ENCODE measurements at regions not wholly inside any gene's neighbourhood (a gene's known extent, or its start where the extent isn't known, plus 50 kb on each side); places are given as distances from the start of the nearest gene placed in this dataset.

DNA sequence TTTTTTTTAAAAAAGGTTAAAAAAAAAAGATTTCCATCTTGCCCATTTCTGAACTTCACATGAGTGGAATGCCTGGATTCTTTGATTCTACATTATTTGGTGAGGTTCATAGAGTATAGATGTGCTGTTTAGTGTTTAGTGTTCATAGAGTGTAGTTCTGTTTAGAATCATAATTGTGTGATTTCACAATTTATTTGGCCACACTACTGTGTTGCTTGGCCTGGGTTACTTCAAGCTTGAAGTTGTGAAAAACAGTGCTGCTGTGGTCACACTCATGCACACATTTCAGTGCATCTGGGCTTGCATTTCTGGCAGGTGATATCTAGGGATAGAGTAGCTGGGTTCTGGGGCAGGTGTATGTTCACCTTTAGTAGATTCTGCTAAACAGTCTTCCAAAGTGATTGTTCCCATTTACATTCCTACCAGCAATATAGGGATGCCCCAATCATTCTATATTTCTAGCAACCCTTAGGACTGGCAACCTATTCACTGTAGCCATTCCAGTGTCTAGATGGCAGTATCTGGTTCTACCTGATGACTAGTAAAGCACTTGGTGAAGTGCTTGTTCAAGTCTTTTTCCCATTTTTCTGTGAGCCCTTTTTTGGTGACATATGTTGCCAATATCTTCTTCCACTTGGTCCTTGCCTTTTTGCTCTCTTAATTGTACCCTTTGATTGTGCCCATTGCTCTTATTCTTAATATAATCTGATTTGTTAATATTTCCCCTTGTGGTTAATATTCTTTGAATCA is 50.6 kb upstream of the RBFOX3 start:
- no peak for DNase-seq

All from hypothalamus (tissue), 51 donors.